M059J (cell line): ENCODE measurements at regions not wholly inside any gene's neighbourhood (a gene's known extent, or its start where the extent isn't known, plus 50 kb on each side); places are given as distances from the start of the nearest gene placed in this dataset.

Experiments
- DNase-seq: peaks from one replicate; pipeline ENCODE4 v3.0.0-alpha.2; 2012; ENCODE audit warnings: low read depth

DNA sequence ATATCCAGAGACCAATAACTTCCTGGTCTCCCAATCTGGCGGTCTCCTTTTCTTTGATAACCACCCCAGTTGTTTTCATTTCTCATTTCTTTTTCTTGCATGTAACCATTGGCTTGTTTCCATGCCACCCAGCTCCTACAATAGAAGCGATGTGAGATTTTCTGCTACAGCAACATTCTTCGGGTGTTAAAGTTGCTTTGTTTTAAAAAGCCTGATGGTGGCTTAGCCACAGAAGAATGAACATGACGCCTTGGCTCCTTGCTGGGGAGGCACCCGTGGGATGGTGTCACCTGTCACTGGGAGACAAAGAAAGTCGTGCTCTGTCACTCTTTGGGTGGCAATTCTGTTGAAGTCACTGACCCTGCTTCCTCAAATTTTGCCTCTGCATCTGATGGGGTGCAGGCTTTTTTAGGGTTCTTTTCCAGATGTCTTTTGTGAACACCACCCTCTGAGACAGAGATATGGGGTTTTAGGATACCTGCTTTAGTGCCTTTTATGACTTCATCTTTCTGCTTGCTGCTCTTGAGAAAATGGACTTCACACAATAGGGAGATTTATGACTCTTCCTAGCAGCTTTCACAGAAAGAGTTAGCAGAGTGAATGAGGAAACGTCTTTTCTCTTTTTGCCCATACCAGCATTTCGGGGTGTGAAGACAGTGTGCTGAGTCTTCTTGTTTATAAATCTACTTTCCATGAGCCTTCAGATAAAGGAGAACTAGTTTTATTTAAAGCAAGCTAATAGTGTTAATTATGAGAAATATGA lies 265.3 kb upstream of the TBX3 start:
- no peak for DNase-seq

DNA sequence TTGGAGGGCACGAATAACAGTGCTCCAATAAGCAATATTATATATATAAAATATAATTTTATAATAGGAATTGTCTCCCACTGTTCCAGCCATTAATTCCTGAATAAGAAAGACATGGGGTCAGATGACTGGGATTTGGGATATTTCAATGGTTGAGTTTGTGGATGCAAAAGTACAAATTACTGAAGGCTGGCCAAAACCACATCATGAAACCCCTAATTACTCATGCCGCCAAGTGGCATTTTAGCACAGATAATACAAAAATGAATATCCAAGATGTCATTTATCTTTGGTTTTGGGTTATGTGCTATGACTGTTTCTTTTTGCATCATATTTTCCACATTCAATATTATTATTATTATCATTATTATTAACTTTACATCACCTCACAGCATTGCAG lies 261.4 kb upstream of the TBX3 start:
- peak; percentile 67 for DNase-seq

DNA sequence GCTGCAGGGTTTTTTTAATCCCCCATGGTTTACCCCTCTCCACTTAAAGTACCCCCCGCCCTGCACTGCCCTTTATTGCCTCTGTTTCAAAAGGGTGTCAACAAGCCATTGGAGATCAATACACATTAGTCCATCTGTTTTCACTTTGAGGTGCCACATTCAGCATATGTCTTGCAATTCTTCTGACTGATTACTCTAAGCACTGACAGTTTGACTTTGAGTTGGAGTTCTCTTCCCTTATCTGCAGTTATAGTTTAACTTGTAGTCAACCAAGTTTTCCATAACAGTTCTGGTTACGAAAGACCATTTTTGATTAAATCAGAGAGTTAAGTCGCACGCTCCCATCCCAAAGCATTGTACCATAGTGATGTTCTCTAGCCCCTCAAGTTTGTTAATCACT lies 260.8 kb upstream of the TBX3 start:
- DNase-seq = no peak

DNA sequence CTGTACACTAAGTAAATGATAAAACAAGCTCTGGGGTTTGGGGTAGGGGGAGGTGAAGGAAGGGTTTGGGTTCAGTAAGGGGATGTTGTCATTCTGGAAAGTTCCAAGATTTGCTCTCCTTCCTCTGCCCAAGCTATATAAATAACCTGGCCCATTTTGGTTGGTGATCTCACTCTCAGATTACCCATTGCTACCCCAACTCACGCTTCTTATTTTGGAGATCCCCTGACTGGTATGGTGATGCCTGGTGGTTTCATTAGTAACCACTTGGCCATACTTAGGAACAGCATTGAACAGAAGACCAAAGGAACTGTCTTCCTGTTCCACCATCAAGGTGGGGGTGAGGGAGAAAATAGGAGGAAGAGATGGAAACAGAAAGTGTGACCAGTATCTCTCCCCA lies 259.6 kb upstream of the TBX3 start:
- DNase-seq = no peak

DNA sequence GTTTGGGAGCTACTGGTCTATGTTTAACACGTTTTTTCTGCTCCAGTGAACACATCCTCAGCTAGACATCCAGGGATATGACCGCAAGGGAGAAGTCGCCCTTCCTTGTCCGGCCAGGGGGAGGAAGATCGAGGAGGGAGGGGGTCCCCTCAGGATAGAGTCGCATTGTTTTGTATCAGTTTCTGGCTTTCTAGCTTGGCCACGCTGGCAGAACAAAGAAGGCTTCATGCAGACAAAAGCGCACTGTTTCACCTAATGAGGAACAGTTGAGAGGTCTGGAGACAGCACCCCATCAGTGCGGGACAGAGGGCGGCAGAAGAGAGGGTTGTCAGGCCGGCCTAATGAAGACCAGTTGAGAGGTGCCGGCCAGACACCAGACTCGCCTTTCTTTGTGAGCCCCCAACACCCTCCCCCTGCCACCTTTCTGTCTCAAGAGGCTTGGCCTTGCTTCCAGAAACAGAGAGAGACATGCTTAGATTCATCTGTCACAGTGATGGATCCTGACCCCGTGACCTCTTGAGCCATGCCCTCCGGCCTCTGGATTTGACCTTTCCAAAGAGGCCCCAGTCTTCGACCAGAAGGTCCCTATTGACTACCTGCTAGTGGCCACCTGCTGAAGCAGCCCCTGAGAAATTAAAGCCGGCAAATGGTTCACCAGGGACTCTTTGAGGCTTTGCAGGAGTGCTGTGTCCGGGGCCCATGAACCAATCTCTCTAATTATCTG lies 254.7 kb upstream of the TBX3 start:
- DNase-seq = no peak

DNA sequence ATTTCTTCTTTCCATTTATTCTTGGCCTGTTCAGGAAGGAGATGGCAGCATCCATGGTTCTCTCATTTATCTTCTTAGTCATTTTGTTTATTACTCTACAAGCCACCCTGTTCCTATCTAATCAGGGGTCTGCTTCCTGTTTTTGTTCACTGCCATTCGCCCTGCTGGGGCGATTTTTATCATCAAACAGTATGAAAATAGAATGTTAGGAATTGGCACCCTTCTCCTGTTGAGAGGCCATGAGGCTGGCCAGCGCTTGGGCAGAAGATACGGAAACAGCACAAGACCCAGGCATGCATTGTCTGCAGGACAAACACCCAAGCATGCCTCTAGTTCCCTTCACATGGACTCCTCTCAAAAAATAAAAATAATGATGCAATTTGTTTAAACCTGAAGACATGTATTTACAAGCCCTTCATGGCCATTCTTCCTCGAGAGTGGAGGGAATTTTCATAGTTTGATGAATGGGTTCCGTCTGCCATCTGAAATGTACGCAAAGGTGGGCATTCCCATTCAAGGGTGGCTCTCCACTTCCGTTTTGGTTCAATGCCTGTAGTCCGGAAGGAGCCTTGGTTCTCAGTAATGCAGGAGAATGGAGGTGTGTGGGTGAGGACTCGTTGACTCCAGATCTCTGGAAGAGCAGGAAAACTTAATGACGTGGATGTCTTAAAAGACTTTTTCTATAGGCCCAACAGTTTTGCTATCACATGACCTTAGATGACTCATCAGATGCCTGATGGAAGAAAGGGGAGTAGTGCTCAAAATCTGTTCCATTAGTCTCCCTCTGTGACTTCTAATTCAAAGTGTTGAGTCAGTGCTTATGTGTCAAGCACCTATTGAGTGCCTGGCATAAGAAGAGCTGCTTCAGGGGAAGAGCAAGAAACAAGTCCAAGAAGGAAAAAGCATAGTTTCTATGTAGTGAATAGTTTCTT lies 252.4 kb upstream of the TBX3 start:
- DNase-seq = peak; percentile 95

DNA sequence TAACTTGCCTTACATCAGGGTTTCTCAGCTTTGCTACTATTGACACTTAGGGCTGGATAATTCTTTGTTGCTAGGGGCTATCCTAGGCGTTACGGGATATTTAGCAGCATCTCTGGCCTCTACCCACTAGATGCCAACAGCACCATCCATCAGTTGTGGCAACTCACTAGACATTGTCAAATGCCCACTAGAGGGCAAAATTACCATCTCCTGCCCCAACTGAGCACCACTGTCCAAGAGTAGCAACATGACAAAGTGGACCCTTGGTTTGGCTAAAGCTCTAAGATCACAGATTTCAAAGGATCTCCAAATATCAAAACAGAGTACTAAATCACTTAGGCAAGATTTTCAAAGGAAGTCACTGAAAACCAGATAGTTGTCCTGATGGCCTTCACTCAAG lies 251.7 kb upstream of the TBX3 start:
- DNase-seq = peak; percentile 66

DNA sequence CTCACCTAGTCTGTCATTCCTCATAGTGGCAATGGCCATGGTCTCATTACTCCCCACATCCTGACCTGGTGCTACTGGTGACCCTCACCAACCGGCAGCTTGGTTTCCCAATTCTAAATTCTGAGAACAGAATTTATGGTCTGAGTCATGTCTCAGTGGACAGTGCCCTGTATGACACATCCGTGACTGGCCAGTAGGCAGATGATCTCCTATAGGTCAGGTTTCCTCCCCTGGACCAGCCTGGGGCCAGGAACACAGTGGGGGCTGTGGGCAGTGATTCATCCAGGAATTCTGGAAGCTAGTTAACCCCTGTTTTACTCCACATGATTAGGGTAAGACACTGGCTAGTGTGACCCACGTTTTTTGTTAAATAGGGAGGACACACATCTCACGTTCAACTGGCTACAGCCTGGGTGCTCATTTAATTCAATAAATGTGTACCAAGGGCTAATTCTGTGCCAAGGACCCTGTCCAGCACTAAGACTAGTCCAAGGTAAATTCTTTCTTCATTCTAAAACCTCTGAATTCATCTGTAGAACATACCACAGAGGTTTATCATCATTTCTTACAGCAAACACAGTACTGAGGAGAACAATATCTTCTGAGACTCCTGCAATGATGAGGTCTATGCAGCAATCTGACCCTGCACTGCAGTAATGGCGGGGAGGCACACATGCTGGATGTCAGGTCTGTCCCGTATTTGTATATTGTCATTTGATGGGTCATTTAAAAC lies 249.6 kb upstream of the TBX3 start:
- peak; percentile 99 for DNase-seq

DNA sequence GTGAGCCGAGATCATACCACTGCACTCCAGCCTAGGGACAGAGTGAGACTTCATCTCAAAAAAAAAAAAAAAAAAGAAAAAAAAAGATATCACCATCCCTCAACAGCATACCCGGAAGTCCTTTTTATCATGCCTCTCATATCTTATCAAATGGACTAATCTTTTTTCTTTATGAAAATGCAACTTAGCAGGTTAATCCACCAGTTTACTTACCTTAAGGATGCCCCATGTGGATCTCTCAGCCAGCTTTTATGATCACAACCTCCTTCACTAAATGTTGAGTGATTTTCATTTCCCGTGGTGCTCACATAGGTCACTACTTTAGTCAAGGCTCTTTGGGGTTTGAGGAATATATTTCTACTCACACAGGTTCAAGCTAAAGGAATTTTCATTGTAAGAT lies 248.8 kb upstream of the TBX3 start:
- DNase-seq = peak; percentile 40

DNA sequence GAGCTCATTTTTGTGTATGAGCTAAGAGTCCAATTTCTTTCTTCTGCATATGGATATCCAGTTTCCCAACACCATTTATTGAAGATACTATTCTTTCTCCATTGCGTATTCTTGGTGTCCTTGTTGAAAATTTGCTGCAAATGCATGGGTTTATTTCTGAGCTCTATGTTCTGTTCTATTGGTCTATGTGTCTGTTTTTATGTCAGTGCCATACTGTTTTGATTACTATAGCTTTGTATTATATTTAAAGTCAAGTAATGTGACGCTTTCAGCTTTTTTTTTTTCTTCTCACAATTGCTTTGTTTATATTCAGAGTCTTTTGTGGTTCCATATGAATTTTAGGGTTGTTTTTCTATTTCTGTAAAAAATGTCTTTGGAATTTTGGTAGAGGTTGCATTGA lies 247.1 kb upstream of the TBX3 start:
- DNase-seq = no peak

DNA sequence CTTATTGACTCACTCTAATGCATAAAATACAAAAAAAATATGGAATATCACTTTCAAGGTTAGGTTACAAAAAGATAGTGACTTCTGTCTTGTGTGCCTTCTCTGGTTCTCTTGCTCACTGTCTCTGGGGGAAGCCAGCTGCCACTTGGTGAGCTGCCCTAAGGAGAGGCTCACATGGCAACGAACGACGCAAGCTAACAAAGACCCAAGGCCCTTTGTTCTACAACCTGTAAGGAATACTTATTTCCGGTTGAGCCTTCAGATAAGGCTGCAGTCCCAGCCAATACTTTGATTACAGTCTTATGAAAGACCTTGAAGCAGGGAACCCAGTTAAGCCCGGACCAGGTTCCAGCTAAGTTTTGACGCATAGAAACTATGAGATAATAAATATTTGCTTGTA lies 242.4 kb upstream of the TBX3 start:
- DNase-seq = no peak

DNA sequence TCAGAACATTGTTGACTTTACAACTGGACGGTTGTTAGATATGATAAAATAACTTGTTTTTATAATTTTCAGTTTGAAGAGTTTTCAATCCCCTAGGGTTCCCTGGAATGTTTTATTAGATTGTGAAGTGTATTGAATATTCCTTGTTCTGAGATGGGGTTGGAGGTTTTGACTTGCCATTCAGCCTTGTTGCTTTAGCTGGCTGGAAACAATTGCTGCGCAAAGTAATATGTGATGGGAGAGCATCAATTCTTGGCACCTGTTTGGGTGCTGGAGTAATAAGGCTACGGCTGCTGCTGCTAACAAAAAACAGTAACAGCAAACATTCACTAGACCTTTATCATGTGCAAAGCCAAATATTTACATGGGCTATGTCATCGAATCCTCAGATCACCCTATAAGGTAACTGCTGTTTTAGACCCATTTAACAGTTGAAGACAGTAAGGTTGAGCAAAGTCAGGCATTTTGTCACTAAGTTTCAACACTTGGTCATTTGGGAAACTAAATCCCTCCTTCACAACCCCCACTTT lies 241.0 kb upstream of the TBX3 start:
- no peak for DNase-seq

DNA sequence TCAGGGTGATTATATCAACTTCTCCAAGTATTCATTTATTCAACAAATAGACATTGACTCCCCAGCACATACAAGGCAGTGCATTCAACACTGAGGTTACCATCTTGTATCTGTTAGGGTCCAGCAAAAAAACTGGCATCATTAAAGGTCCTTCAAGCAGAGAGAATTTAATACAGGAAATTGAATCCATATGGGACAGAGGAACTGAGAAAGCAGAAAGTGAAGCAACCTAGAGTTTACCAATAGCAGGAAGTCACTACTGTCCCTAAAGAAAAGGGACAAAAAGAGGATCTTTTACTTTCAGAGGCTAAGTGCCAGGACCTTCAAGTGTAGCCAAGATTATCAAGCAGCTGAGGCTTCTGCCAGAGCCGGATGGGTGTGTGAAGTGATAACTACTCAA lies 237.8 kb upstream of the TBX3 start:
- DNase-seq = no peak

DNA sequence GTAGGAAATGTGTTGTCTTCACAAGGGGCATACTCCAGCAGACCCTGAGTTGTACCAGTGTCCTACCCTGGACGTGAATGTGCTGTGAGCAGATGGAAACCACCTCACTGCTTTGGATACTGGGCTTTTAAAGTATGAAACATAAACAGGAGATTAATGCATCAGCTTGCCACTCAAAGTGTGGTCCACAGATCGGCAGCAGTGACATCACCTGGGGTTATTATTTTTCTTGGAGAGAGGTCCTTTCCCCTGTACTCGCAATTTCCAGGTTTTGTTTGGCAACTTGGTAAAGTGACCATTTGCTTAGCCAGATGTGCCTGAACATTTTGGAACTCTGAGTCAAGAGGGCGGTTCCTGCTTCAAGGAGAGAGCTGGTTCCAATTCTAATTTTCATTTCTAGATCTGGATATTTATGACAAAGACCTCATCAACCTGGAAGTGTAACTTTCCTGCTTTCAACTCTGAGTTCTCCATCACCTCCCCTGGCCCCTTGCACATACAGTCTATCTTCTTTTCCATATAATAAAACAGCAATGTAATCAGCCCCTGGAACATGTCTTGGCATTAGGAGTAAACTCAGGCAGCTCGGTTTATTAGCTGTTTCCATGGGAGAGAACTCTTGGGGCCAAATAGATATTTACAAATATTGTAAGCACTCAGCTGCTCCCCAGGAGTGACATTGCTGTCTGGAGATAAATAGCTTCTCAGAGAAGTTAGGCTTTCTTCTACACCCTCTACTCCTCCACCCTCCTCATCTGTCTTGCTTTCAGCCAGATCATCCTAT lies 237.0 kb upstream of the TBX3 start:
- peak; percentile 90 for DNase-seq

DNA sequence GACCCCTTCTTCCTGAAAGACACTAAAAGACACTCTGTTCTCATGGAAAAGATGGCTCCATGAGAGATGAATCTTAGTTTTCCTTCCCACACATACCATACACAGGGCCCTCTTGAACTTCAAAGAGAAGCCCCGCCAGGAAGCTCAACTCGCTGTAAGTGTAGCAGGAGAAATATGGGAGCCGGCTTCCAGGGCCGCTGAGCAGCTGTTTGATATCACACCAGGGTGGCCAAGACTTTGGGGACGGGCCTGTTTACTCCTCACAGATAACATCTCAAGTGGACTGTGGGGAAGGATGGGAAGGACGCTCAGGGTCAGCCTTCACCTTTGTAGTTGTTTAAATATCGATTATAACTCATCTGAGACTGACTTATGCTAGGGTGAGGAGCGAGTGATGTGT lies 235.5 kb upstream of the TBX3 start:
- no peak for DNase-seq

DNA sequence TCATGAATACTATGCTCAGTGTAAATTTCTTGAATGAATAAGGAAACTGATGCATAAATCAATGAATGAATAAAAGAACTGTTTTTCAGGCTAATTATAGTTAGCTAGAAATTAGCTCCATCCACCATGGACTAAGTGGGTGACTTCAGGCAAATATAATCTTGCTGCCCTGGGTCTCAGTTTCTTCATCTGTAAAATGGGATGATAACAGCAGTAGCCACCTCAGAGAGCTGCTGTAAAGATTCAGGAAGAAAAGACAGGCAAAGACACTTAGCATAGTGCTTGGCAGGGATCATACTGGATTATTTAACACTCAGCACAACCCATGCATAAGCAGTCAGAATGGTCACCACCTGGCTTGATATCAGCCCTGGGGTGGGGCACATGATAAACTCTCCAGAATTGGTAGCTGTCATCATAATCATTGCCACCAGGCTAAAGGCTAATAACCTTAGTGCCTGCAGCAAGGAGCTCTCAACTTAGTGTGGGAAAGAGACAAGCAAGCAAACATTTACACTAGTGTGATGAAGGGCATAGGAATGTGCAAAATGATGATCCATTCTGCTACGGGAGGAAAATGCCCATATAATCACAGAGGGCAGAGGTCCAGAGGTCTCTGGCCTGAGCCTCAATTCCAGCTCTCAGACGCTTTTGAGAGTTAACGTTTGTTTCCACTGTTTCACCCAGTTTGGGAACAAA lies 234.7 kb upstream of the TBX3 start:
- DNase-seq = peak; percentile 98

DNA sequence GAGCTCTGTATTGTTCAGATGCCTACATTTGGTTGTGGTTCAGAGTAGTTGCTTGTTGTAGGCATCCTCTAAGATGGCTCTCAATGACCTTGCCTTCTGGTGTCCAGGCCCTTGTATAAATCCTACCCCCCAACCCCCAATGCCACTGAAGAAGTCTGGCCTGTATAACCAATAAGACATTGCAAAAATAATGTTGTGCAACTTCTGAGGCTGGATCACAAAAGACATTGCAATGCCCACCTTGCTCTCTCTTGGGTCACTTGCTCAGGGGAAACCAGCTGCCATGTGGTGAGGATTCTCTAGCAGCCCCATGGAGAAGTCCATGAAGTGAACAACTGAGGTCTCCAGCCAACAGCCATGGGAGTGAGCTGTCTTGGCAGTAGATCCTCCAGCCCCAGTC lies 234.0 kb upstream of the TBX3 start:
- no peak for DNase-seq

DNA sequence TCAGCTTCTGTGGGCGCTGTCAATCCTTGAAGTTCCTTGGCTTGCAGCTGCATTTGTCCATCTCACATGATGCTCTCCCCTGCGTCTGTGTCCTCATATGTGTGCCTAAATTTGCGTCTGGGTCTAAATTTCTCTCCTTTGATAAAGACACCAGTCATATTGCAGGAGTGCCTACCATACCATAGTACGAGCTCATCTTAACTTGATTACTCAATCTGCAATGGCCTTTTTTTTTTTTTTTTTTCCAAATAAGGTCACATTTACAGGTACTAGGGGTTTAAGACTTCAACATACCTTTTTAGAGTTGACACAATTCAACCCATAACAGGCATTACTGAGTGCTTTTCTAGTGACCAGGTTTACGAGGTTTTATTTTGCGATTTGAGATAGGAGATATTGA lies 233.3 kb upstream of the TBX3 start:
- DNase-seq = no peak

DNA sequence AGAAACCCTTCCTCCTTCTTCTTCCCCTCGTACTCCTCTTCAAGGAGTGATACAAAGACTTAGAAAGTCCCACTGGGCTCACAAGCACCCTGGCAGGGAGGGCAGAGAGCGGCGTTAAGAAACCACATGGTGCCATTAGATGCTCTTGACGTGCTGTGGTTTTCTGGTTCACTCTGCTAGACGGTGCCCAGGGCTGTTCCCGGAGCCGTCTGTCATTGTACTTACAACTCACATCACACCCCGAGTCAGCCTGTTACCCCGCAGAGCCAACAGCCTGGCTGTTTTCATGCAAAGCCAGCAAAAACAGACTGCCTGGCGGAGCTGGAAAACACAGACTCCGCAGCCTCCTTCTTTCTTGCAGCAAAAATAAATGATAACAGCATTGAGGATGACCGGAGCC lies 232.6 kb upstream of the TBX3 start:
- DNase-seq = peak; percentile 97

DNA sequence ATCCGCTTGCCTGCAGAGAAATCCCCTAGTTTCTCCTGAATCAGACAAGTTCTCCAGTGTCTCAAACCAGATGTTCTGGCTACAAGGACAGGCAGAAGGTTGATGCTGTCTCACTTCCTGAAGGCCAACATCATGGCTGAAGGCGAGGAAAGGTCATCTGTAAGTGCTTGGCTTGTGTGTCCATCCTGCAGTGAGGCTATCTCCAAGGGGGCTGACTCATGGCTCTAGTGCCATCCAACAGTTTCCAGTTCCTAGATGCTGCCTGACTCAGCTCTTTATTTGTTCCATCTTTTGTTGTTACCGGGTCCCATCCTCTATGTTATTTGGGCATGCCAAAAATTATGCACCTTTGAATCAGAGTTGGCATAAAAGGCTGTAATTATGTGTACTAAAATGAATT lies 232.1 kb upstream of the TBX3 start:
- peak; percentile 98 for DNase-seq
